Pancreas (tissue), 10 donors: ENCODE measurements at regions not wholly inside any gene's neighbourhood (a gene's known extent, or its start where the extent isn't known, plus 50 kb on each side); places are given as distances from the start of the nearest gene placed in this dataset.

Source experiments
- ATAC-seq, 4 donors: fragments of 200-7000 bp; cut with Tn5 transposase; one replicate each; pipeline versions ENCODE4 v1.8.0 to v1.9.1; 2020; ENCODE audit warnings: mild to moderate bottlenecking in 4 of 4, moderate library complexity in 4 of 4
- DNase-seq, 6 donors: peaks; one replicate each; pipeline ENCODE4 v3.0.0-alpha.2; 2020
- FAIRE-seq: peaks from 2 replicates; lab custom pipeline; 2012; peaks lifted over from hg19 to GRCh38; lab: Jason Lieb, UNC
- H3K27ac ChIP-seq, 4 donors: fragments of 200-600 bp; sonication (generic); 1 replicate in 3 of 4; 2 replicates in 1 of 4; pipeline versions ENCODE4 v1.5.0 to v1.8.0; 2020
- H3K27me3 ChIP-seq, 4 donors: fragments of 200-600 bp; one replicate each; pipeline ENCODE4 v1.8.0; 2021
- H3K36me3 ChIP-seq, 3 donors: fragments of 200-600 bp; sonication (generic) in 1 of 3; one replicate each; pipeline versions ENCODE4 v1.5.0 to v1.8.0; 2020 to 2021
- H3K4me1 ChIP-seq, 3 donors: fragments of 200-600 bp; one replicate each; pipeline ENCODE4 v1.8.0; 2021
- H3K4me3 ChIP-seq, 4 donors: fragments of 200-600 bp; sonication (generic) in 2 of 4; one replicate each; pipeline versions ENCODE4 v1.5.0 to v1.8.0; 2020 to 2021
- H3K9me3 ChIP-seq, 4 donors: fragments of 200-600 bp; one replicate each; pipeline ENCODE4 v1.8.0; 2021
- WGBS, 2 donors: extraction: QIAGEN DNeasy Blood & Tissue Kit; methylation state at CpG; one replicate each; pipeline ENCODE4 v1.1.7; 2013; 5-methylcytosine and 5-hydroxymethylcytosine counted together
- intact Hi-C, 3 donors: fragments of 100-400 bp; cut with DNase I; formaldehyde crosslinking; loops; one replicate each; pipeline versions ENCODE4 v1.11.1 to v1.14.2; 2022
- TF ChIP-seq, protein P1 (sequence below), 4 donors: fragments of 200-600 bp; sonication (generic) in 3 of 4; IDR thresholded peaks; one replicate each; pipeline versions ENCODE4 v1.5.0 to v1.8.0; 2021; ENCODE audit warnings: antibody characterized with exemption in 4 of 4
- donor health status: healthy with polysubstance abuse.
- donor health status: DM: no; HTN: no; CAD: no; lungs with moderate emphysema.
- donor health status: DM: no; HTN: no; CAD: no.
- donor health status: control.
- donor health status: control.
- donor health status: Bipolar disorder and iron deficiency.
- donor health status: DM: yes; HTN: yes; CAD: no.
- donor health status: DM: no; HTN: no; CAD: no.
- donor health status: DM: no; HTN: no; CAD: no.
- donor health status: DM: yes; HTN: yes; CAD: no.

DNA sequence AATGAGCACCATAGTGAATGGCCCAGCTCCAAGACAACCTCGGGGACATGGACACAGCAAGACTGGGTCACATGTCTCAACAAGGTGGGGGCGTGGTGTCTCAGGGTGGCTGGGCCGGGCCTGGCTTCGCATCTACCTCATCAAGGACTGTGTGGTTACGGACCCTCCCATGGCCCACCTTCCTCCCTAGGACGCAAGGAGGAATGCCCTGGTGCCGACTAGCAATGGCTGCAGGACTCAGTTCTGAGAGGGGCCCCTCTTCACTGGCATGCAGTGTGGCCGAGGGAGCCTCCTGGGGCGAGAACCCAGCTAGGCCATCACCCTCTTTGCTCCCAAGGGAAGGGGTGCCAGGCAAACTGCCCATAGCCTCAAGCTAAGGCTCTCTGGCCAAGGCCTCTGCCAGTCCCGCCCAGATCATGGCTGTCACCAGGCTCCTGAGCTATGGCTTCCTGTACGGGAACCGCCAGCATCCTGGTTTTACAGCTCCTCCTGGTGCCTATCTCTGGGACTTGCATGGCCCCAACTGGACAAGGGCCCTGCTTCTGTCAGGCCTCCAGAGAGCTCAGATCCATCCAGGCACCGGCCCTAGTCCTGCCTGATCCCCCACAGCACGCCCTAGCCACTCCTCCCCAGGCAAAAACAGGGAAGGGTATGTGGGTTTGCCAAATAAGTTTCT is 218.0 kb upstream of the AGTR2 start:
- no peak for FAIRE-seq
- peak in 1 of 6 donors; percentile 51 for DNase-seq

DNA sequence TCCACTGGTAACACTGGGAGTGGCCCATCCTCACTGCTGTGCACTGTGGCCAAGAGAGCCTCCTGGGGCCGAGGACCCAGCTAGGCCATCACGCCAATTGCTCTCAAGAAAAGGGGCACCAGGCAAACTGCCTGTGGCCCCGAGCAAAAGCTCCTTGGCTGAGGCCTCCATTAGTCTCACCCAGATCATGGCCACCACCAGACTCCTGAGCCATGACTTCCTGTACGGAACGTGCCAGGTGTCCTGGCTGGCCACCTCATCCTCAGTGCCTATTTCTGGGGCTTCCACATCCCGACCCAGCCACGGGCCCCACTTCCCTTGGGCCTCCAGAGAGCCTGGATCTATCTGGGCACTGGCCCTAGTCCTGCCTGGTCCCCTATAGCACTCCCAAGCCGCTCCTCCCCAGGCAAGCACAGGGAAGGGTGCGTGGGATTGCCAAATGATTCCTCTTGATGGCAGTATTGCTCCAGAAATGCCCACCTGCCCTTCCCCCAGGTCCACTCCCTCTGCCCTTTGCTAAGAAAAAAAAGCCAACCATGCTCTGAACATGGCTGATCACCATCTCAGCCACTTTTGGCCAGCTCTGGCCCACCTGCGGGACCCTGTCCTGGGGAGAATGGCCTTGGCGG is 212.6 kb upstream of the AGTR2 start:
- peak; percentile 60 to 84 (median 81) for ATAC-seq
- no peaks in the 10 kb centered on the region for H3K36me3 ChIP-seq
- TF ChIP-seq, protein P1, sequence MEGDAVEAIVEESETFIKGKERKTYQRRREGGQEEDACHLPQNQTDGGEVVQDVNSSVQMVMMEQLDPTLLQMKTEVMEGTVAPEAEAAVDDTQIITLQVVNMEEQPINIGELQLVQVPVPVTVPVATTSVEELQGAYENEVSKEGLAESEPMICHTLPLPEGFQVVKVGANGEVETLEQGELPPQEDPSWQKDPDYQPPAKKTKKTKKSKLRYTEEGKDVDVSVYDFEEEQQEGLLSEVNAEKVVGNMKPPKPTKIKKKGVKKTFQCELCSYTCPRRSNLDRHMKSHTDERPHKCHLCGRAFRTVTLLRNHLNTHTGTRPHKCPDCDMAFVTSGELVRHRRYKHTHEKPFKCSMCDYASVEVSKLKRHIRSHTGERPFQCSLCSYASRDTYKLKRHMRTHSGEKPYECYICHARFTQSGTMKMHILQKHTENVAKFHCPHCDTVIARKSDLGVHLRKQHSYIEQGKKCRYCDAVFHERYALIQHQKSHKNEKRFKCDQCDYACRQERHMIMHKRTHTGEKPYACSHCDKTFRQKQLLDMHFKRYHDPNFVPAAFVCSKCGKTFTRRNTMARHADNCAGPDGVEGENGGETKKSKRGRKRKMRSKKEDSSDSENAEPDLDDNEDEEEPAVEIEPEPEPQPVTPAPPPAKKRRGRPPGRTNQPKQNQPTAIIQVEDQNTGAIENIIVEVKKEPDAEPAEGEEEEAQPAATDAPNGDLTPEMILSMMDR (IDR thresholded peaks at IDR 0.05): peak in 1 of 4 donors; percentile 12
- no peak overlapping the region for H3K27ac ChIP-seq
- peak in 2 of 6 donors; percentile 56 to 65 for DNase-seq
- H3K4me1 ChIP-seq: no peaks in the 10 kb centered on the region
- no peaks in the 10 kb centered on the region for H3K27me3 ChIP-seq
- H3K4me3 ChIP-seq: no peak overlapping the region
- intact Hi-C loops: no loop called here
- 51 to 59% methylated on average over 11 of the region's 11 CpGs for WGBS, 2 donors
- FAIRE-seq: no peak
- no peaks in the 10 kb centered on the region for H3K9me3 ChIP-seq

More for the DNA sequence above, 218.0 kb upstream of the AGTR2 start:
- Histone ChIP-seq H3K36me3 (no peaks in the 10 kb centered on the region), H3K27me3 (no peaks in the 10 kb centered on the region), H3K4me3 (no peak overlapping the region), H3K4me1 (no peaks in the 10 kb centered on the region), H3K9me3 (no peaks in the 10 kb centered on the region), H3K27ac (no peak overlapping the region)
- TF ChIP-seq, protein P1 (IDR thresholded peaks at IDR 0.05): no peak
- WGBS, 2 donors: 87 to 89% methylated on average over 13 to 14 of the region's 14 CpGs
- peak in 2 of 4 donors; percentile 13 to 46 for ATAC-seq
- intact Hi-C loops: no loop called here

DNA sequence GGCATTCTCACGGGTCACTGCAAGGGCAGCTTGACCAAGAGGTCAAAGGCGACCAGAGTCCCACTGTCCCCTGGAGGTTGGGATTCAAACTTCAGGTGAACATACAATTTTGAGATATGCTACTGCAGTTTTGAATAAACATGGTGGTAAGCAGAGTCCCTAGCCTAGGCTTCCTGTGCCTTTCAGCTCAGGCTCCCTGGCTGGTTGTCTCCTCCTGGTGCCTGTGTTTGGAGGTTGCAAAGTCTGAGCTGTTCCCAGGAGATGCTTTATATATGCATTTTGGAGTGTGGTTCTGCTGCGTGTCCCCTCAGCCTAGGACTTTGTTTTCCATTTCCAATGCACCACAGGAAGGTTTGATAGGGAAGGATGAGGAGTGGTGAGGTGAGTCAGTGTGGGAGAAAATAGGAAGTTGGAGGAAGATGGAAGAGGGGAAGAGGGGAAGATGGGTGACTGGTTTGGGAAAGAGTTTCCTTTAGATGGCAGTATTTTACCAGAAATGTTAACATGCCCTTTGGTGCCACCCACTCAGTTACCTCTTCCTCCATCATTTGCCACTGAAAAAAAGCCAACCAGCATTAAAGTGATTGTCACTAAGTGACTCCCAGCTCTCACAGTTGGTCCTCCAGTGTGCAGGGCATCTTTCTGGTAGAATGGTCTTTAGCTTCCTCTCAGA is 211.7 kb upstream of the AGTR2 start:
- WGBS, 2 donors: 36 to 63% methylated on average over 3 of the region's 3 CpGs
- H3K27me3 ChIP-seq: no peaks in the 10 kb centered on the region
- no peak overlapping the region for H3K27ac ChIP-seq
- no peak overlapping the region for H3K4me3 ChIP-seq
- no peak for DNase-seq
- no peaks in the 10 kb centered on the region for H3K36me3 ChIP-seq
- H3K9me3 ChIP-seq: no peaks in the 10 kb centered on the region
- peak in 3 of 4 donors; percentile 40 to 58 (median 54) for ATAC-seq
- TF ChIP-seq, protein P1 (IDR thresholded peaks at IDR 0.05): no peak
- no peak for FAIRE-seq
- intact Hi-C loops: no loop called here
- H3K4me1 ChIP-seq: no peaks in the 10 kb centered on the region

DNA sequence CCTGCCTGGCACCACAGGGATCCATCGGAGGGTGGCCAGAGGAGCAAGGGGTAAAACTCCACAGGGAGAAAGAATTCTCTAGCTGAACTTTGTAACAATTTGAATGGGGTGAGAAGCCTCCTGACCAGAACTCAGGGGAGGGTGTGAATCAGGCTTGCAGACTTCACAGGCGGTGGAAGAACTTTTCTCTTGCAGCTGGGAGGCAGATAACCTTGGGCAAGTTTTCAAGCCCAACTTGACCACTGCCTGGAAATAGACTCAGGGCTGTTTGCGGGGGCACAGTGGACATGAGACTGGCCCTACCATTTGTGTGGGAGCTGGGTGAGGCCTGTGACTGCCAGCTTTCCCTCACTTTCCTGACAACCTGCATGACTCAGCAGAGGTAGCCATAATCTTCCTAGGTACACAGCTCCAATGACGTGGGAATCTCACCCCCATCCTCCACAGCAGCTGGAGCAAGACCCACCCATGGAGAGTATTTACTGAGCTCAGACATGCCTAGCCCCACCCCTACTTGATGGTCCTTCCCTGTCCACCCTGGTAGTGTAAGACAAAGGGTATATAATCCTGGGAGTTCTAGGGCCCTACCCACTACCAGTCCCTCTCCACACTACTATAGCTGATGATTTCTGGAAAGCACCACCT is 210.0 kb upstream of the AGTR2 start:
- H3K36me3 ChIP-seq: no peaks in the 10 kb centered on the region
- no peak overlapping the region for H3K27ac ChIP-seq
- intact Hi-C loops: no loop called here
- H3K4me3 ChIP-seq: no peak overlapping the region
- WGBS, 2 donors: 74 to 76% methylated on average over 4 of the region's 4 CpGs
- TF ChIP-seq, protein P1 (IDR thresholded peaks at IDR 0.05): no peak
- H3K9me3 ChIP-seq: no peaks in the 10 kb centered on the region
- no peaks in the 10 kb centered on the region for H3K27me3 ChIP-seq
- ATAC-seq: no peak
- no peak for DNase-seq
- FAIRE-seq: no peak
- H3K4me1 ChIP-seq: no peaks in the 10 kb centered on the region
